Upper lobe of right lung (tissue), 1 donor: ENCODE measurements at regions not wholly inside any gene's neighbourhood (a gene's known extent, or its start where the extent isn't known, plus 50 kb on each side); places are given as distances from the start of the nearest gene placed in this dataset.
A peak's percentile ranks its signal among the peaks of the same experiment; 100 is the strongest.

ENCODE experiments used
- ATAC-seq: fragments of 200-7000 bp; cut with Tn5 transposase; one replicate; pipeline ENCODE4 v1.9.1; 2020; ENCODE audit warnings: mild to moderate bottlenecking, moderate library complexity
- DNase-seq: peaks from one replicate; pipeline ENCODE4 v3.0.0-alpha.2; 2020
- H3K27ac ChIP-seq: fragments of 200-600 bp; one replicate; pipeline ENCODE4 v1.8.0; 2022
- H3K27me3 ChIP-seq: fragments of 200-600 bp; one replicate; pipeline ENCODE4 v1.8.0; 2022; ENCODE audit warnings: mild to moderate bottlenecking
- H3K36me3 ChIP-seq: fragments of 200-600 bp; one replicate; pipeline ENCODE4 v1.8.0; 2022
- H3K4me1 ChIP-seq: fragments of 200-600 bp; one replicate; pipeline ENCODE4 v1.8.0; 2022
- H3K4me3 ChIP-seq: fragments of 200-600 bp; one replicate; pipeline ENCODE4 v1.8.0; 2022; ENCODE audit warnings: mild to moderate bottlenecking
- H3K9me3 ChIP-seq: fragments of 200-600 bp; one replicate; pipeline ENCODE4 v1.8.0; 2022
- CTCF ChIP-seq: fragments of 200-600 bp; IDR thresholded peaks from one replicate; pipeline ENCODE4 v1.8.0; 2022; ENCODE audit warnings: antibody characterized with exemption
- intact Hi-C: fragments of 100-400 bp; cut with DNase I; formaldehyde crosslinking; loops from one replicate; pipeline ENCODE4 v1.11.0; 2022
- donor health status: DM: no; HTN: yes; CAD: no; lungs with severe emphysema.

DNA sequence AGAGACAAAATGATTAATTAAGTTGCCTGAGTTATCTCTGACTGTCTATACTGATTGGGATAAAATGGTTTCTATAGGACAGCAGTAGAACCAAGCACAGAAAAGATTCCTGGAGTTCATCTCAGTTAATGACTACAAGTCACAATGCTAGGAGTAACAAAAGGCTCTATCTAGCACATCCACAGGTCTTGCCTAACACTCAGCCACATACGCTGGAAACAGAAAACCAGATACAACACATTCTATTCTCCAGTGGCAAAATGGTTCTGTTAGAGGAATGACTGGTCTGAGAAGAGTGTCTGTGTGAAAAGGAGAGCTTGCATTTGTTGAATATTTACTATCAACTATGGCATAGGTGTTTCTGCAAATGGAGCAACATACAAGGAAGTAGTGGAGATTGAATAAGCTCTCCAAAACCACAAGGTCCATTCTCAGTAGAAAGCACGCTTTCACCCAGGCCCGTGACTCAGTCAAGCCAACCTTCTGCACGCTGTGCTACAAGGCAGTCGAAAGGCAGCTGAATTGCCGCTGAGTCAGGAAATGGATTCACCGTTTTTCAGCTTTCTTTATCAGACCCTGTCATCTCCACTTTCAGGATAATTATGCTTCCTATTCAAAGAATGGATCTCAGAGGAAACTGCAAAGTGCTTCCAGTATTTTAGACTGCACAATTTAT, 761.5 kb downstream of the EFNB2 start:
- no peak overlapping the region for H3K4me3 ChIP-seq
- ATAC-seq (peak; percentile 61), DNase-seq (no peak)
- no peaks in the 10 kb centered on the region for H3K27me3 ChIP-seq
- no peak overlapping the region for H3K27ac ChIP-seq
- no peaks in the 10 kb centered on the region for H3K36me3 ChIP-seq
- TF ChIP-seq CTCF = no peak
- H3K9me3 ChIP-seq = no peaks in the 10 kb centered on the region
- intact Hi-C loops = no loop called here
- H3K4me1 ChIP-seq = peaks cover 9% of the 10 kb centered on the region

DNA sequence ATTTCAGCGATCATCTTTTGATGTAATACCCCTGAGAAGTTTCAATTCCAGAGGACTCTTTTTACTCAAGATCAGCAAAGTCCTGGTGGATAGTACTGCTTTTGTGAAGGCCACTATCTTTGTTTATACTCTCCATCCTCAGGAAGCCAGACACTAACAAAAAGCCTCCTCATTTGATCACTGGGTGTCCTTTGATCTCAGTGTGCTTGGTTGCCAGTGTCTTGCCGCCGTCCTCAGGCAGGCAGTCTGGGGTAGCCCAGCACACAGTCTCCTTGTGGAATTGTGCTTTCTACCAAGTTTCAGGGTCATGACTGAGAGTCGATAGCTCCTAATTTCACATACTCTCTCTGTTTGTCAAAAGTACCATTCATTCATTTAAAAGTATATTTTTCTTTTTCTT, 762.2 kb downstream of the EFNB2 start:
- intact Hi-C loops = no loop called here
- no peaks in the 10 kb centered on the region for H3K9me3 ChIP-seq
- DNase-seq (no peak), ATAC-seq (peak; percentile 33)
- H3K36me3 ChIP-seq = no peaks in the 10 kb centered on the region
- no peaks in the 10 kb centered on the region for H3K27me3 ChIP-seq
- peaks cover 9% of the 10 kb centered on the region for H3K4me1 ChIP-seq
- no peak overlapping the region for H3K4me3 ChIP-seq
- H3K27ac ChIP-seq = no peak overlapping the region
- TF ChIP-seq CTCF = no peak

- H3K4me3 ChIP-seq = no peak overlapping the region
- H3K36me3 ChIP-seq = no peaks in the 10 kb centered on the region
- no peak for ATAC-seq
- no peaks in the 10 kb centered on the region for H3K4me1 ChIP-seq
- DNase-seq = no peak
- intact Hi-C loops = no loop called here
- no peak overlapping the region for H3K27ac ChIP-seq
- H3K9me3 ChIP-seq = no peaks in the 10 kb centered on the region
- H3K27me3 ChIP-seq = no peaks in the 10 kb centered on the region
- TF ChIP-seq CTCF = no peak
Measured at GRCh38 chr13:105764486-105764885, 771.0 kb downstream of the EFNB2 start.

DNA sequence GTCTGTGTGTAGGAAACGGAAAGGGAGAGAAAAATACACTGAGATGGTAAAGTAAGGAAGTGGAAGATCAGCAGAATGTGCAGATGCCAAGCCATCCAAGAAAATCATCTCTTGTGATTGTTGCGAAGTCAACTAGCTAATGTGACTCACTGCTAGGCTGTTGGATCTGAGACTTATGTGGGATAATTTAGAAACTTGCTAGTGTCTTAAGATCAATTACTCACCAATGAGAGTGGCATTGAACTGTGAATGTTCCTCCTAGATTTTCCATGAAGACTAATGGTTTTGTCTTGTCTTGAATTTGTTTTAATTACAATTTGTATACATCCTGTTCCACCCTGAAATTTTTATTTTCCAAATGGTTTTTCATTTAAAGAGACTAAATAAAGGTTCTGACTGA, 771.6 kb downstream of the EFNB2 start:
- Histone ChIP-seq H3K27me3 (no peaks in the 10 kb centered on the region), H3K4me1 (no peaks in the 10 kb centered on the region), H3K4me3 (no peak overlapping the region), H3K27ac (no peak overlapping the region), H3K36me3 (no peaks in the 10 kb centered on the region), H3K9me3 (no peaks in the 10 kb centered on the region)
- intact Hi-C loops = no loop called here
- DNase-seq (no peak), ATAC-seq (no peak)
- TF ChIP-seq CTCF = no peak

DNA sequence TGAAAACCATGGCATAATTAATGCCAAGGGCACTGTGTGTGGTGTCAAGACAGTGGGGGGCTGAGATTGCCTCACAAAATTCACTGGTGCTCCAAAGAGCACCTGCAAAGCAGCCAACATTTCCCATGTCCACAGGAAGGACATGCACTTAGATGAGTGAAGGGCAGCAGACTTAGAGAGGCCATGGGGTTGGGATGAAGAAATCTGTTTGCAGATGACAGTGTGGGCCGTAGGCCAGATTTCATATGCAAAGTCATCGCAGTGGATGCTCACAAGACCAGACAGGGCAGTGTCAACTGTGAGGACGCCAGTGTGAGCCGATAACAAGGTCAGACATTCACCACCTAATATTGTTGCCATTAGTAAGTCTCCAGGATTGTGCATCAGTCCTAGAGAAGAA, 773.4 kb downstream of the EFNB2 start:
- H3K4me1 ChIP-seq = no peaks in the 10 kb centered on the region
- no peak for DNase-seq
- intact Hi-C loops = no loop called here
- TF ChIP-seq CTCF = no peak
- H3K4me3 ChIP-seq = no peak overlapping the region
- H3K27me3 ChIP-seq = no peaks in the 10 kb centered on the region
- H3K36me3 ChIP-seq = no peaks in the 10 kb centered on the region
- no peak overlapping the region for H3K27ac ChIP-seq
- no peak for ATAC-seq
- no peaks in the 10 kb centered on the region for H3K9me3 ChIP-seq
